Fibroblast of skin of right biceps (primary cell): ENCODE measurements at regions not wholly inside any gene's neighbourhood (a gene's known extent, or its start where the extent isn't known, plus 50 kb on each side); places are given as distances from the start of the nearest gene placed in this dataset.
"Not testable (repeated sequence)": the region's sequence is repeated elsewhere in the genome, so short reads cannot be mapped to it uniquely, and the experiment has no call there.

ENCODE experiments used
- DNase-seq: peaks from one replicate; pipeline ENCODE4 v3.0.0-alpha.2; 2013

DNA sequence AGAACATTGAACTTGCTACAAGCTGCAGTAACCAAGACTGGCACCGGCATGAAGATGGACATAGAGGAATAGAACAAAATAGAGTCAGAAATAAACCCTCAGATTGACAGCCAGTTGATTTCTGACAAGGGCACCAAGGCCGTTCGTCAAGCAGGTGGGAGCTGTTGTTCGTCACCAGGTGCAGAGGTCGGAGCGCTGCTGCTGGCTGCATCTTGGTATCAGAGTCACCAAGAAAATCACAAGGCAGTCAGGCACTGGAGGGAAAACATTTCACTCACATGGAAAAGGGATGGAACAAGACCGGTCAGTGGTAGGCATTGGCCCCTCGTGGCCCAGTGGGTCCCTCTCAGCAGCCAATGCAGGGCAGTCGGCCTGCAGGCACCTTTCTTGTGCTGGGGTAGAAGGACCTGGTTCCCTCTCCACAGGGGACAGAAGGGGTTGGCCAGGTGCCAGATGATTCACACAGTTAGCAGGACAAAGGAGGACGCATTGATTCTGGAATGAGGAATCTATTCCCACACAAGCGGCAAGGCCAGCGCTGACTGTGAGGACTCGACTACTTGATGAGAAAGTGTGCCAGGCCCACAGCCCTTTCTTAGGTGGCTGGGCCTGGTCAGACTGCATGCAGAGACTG, 115.8 kb upstream of the FGF3 start:
- DNase-seq = peak; percentile 22

DNA sequence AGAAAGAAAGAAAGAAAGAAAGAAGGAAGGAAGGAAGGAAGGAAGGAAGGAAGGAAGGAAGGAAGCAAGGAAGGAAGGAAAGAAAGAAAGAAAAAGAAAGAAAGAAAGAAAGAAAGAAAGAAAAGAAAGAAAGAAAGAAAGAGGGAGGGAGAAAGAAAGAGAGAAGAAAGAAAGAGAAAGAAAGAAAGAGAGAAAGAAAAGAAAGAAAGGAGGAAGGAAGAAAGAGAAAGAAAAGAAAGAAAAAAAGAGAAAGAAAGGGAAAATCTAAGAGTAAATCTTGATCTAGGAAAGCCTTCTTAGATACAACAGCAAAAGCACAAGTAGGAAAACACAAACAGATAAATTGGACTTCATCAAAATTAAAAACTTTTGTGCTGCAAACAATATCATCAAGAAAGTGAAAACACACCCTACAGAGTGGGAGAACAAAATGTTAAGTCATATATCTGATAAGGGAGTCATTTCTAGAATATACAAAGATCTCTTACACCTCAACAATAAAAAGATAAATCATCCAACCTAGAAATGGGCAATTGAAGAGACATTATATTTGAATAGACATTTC, 116.8 kb upstream of the FGF3 start:
- no peak for DNase-seq

DNA sequence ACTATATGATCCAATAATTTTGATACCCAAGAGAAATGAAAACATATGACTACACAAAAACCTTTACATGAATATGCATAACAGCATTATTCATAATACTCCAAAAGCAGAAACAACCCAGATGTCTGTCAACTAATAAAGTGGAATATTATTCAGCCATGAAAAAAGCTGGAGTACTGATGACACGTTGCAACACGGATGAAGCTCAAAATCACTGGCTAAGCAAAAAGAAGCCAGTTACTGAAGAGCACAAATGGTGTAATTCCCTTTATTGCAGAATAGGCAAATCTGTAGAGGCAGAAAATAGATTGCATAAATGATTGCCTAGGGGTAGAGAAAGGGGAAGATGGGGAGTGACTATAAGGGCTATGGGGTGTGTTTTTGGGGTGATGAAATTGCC, 117.6 kb upstream of the FGF3 start:
- DNase-seq = no peak

DNA sequence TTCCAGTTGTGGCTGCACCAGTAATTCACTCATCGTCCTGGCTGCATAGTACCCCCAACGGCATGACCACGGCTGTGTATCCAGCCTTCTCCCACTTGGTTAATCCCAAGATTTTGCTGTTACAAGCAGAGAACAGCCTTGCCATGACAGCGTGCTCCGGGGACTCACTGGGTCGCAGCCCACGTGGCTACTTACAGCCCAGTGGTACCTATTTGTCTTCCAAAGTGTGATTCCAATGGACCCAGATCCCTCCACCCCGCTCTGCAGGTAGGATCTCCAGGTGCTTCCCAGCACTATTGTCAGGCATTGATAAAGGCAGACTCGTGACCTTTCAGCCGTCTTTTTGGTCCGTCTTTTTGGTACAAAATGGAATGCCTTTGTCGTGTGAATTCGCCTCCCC, 119.0 kb upstream of the FGF3 start:
- DNase-seq = no peak

DNA sequence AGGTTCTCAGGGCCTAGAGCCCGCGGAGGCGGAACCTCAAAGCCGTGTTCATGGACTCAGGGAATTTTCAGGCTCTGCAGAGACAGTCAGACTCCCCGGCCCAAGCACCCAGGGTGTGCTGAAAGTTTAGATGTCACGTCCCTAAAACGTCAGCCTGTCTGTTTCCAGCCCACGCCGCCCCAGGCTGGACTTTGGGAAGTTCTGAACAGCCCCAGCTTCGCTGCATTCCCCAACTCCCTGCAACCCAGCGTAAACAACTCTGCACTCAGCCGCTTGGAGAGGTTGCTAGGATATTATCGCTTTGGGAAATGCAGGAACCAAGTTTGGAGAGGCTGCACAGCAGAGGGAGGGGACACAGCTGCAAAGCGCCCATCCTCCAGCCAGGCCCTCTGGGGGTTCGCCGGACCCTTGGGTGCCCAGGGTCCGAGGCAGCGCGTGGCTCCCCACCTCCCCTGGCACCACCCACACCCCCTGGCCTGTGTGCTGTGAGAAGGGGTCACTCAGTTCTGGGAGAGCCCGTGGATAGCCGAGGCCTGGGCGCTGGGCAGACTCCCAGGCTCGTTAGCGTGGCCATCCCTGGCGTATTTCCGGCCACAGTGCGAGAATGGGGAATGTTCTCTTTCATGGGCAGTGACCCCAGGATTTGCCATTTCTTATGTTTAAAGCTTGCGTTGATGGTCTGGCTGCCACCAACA, 120.5 kb upstream of the FGF3 start:
- no peak for DNase-seq

DNA sequence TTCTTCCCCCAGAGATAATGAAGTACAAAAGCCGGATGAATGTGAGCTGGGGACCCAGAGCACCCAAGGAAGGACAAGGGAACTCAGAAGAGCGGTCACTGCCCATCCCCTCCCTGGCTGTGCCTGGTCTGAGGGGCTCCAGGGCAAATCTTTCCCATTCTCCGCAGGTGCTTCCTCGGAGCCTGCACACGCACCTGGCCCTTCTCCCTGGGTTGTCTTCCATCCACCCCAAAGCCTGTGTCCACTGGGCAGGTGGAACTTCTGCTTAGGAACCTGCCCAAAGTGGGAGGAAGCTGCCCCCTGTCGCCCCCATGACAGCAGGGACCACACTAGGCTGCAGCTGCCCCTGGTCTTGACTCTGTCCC, 121.0 kb upstream of the FGF3 start:
- no peak for DNase-seq

DNA sequence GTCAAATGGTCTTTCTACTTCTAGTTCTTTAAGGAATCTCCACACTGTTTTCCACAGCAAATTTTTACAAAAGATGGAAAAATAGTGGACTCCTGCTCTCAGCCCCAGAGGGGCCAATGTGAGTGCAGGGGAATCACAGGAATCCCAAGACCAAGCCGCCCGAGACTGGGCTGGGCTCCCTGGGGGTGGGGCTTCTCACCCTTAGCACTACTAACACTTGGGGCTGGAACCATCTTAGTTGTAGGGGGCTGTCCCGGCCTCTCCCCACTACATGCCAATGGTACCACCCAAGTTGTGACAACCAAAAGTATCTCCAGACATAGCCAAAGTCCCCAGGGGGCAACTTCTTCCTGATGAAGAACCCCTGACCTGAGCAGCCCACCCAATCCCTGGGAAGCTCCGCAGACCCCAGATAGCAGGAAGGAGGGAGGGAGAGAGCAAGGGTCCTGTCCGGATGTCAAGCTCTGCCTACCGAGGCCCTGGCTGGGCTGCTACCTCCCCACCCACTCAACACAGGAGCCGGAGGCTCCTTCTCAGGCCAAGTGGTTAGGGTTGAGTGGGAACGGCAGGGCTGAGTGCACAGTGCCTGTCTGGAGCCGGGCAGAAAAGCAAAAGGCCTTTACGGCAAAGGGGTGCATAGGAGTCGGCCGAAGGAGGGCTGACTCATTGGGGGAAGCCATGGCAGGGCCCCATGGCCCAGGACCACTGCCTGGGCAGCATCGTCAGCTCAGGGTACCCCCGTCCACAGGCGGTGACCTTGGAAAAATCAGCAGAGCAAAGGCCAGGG, 122.5 kb upstream of the FGF3 start:
- DNase-seq = no peak

DNA sequence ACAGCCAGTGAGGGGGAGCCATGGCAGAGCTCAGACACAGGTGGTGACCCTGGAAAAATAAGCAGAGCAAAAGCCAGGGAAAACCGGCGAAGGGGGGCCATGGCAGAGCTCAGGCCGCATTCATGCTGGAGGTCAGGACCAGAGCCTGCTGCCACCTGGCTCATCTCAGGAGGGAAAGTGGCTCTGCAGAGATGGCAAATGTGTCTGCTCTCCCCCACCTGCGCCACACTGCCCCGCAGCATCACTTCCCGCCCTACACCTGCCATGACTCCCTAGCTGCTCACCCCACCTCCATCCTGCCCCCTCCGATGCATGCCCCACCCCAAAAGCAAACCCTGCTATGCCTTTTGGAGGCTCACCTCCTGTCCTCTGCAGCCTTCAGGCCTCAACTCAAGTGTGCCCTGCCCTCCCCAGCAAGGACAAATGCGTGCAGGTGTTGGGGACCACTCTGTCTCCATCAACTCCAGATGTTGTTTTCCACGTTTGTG, 123.2 kb upstream of the FGF3 start:
- no peak for DNase-seq

DNA sequence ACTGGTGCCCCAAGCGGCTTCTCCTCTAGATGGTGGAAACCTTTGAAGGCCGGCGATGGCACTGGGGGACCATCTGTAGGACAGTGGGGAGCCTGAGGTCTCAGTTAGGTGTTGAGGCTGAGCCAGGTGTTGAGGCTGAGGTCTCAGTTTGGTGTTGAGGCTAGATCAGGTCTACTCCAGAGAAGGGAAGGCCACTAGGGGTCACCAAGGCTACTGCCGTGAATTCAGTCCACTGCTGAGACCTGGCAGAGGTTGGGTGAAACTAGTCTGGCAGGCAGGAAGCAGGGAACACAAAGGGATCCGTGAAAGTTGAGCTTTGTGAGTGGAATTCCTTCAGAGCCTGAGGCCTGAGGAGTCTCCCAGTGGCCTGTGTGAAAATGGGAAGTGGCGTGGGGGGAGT, 123.8 kb upstream of the FGF3 start:
- DNase-seq = no peak

DNA sequence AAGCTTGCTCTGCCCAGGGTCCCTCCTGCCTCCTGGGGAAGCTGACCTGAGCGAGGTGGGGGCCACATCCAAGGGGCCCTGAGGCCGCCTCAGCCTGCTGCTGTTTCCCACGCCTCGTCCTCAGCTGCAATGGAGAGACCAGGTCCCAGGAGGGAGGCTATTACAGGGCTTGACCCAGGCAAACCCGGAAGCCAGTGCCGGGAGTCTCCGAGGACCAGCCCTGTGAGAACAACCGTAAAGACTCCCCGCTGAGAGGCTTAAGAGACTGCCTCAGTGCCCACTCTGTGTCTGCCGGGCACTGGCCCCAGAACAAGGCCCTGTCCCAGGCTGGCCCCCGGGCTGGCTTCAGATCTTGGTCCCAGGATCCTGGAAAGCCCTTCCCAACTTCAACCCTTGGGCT, 124.3 kb upstream of the FGF3 start:
- no peak for DNase-seq

DNA sequence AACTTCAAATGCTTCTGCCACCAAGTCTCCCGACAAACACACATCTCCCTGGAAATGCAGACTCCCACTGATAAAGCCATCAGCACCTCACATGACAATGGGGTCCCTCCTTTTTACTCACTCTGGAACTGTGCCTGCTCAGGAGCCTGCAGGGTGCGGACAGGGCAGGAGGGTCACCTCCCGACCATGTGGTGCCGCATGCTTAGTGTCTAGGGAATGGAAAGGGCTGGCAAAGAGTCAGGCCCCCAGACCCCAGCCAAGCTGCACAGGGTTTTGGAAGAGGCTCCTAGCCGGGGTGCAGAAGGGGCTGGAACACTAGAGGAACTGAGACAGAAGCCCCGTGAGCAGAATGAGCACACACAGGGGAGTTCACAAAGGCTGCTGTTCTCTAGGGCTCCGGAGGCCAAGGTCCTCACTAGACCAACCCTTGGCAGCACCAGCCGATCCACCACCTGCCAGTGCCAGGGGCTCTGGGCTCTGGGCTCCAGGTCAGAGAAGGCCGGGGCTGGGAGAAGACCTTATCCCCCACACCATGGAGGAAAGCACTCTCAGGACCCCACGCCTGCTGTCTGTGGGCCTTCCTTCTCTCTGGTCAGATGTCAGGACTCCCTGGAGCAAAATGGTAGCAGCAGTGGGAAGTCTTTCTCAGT, 125.1 kb upstream of the FGF3 start:
- no peak for DNase-seq

DNA sequence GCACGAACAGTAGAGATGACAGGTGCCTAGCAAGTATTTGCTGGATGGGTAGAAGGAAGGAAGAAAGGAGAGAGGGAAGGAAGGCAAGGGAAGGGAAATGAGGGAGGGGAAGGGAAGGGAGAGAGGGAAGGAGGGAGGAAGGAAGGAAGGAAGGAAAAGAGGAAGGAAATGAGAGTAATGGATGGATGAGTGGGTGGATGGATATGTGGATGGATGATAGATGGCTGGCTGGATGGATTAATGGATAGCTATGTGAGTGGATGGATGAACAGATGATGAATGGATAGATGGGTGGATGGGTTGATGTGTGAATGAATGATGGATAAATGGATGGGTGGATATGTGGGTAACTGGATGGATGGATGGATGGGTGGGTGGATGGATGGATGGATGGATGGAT, 125.9 kb upstream of the FGF3 start:
- DNase-seq = no peak

DNA sequence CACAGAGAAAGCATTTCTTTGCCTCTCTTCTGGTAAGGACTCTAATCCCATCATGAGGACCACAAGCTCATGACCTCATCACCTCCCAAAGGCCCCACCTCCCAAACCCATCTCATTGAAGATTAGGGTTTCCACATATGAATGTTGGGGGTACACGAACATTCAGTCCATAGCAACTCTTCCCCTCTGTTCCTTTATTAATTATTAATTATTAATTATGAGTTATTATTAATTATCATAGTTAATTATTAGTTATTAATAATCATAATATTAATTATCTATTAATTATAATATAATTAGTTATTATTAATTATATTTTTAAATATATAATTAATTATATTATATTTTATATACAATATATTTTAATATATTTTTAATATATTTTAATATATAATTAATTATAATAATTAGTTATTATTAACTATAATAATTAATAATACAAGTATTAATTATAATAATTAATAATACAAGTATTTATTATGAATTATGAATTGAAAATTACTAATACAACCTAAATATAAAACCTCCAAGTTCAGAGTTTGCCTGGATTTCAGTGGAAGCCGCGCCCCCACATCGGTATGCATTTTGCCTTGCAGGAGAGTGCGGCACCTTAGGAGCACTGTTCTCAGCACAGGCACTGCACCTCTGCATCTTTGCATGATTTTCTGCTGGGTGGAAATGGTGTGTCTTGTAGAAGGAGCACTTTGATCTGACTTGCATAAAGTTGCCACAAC, 128.0 kb upstream of the FGF3 start:
- no peak for DNase-seq

DNA sequence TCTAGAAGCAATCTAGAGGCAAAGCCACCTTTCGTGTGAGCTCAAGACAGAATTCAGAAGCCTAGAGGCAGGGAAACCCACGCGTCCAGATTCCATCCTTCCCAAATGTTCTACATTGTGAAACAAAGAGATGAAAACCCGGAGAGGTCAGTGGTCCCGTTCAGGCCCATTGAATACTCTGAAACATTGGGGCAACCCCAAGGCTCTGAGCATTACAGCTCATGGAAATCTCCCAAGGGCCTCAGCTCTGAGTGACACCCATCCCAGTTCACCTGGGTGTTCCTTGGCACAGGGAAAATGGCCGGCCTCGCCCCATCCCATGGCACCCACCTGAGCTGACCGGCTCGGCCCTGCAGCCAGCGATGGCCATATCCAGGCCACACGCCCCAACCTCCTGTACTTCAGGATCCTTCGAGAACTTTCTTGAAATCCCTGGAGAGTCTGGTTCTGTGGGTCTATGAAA, 128.6 kb upstream of the FGF3 start:
- DNase-seq = no peak

DNA sequence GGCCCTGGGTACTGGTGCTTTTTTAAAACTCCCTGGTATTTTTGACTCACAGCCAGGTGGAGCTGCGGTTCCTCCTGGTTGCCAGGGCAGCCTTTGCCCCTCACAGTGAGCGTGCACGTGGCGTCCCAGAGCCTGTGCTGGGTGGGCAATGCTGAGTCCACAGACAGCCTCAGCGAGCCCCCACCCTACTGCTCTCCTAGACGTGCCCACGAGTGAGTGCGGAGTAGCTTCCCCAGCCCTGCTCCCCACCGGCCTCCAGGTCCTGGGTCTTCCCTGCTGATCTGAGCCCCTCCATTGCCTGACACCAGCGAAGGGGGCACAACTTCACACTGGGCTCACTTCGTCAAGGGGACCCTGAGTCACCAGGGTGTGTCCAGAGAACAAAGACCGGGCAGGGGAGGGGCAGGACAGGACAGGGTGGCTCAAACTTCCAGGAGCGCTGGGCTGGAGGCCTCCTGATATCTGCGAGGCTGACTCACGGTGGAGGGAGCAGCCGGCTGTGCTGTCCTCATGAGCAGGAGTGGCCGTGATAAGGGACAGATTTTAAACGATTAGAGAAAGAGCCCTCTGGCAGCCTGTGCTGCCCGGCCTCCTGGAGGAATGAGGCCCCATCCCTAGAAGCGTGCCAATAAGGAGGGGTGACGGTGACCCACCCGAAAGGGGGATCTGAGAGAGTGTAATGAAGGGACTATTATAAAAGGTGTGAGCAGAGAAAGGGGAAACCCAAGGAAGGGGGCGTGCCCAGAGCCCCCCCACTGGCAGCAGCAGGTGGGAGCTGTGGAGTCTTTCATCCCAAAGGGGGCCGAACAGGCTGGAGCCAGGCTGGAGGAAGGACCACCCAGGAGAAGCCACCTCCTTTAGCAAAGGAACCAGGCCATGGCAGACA, 129.3 kb upstream of the FGF3 start:
- peak; percentile 15 for DNase-seq

DNA sequence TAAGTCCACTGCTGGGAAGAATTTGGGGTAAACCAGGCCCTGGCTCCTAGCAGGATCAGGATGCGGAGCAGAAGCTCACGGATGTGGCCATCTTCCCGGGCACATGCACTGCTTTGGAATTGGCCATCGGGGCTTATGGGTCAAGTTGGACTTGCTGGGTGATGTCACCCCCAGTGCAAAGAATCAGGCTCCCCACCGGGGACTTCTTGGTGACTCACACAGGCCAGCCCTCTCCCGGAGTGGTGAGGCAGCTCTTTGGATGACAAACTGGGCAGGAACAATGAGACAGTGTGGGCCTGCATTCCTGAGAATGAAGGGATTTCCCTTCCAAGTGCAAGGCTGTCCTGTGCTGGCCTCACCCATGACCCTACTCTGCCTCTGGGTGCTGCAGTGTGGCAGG, 128.8 kb upstream of the ANO1 start:
- DNase-seq = peak; percentile 66

DNA sequence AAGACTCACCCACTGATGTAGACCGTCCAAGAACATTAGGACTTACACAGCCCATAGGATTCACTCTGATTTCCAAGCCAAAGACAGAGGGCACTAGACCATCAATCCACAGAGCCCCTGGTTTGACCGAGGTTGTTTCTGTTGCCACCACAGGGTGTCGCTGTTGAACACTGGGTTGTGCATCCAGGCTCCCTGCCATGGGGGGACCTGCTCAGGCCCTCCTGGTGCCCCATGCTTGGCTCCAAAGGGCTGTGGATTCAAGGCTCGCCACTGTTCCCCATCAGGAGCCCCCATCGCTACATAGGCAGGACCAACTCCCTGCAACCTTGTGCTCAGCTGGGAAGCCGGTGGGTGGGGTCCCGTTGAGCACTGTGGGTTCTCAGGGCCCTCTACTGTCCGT, 128.0 kb upstream of the ANO1 start:
- no peak for DNase-seq

DNA sequence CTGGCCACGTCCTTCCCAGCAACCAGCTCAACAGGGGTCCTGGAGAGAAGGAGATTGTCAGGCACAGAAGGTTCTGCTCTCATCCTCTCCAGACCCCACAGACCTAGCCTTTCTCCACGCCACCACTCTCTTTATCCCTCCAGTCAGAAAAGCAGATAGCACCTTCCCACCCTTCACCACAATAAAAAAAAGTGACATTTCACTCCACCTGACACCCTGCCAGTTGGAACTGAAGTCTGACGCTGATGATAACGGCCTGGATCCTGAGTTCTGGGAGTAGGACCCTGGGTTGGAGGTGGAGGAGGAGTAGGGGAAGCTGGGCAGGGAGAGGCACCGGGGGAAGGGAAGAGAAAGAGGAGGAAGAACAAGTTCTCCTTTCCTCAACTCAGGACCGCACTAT, 127.5 kb upstream of the ANO1 start:
- no peak for DNase-seq

DNA sequence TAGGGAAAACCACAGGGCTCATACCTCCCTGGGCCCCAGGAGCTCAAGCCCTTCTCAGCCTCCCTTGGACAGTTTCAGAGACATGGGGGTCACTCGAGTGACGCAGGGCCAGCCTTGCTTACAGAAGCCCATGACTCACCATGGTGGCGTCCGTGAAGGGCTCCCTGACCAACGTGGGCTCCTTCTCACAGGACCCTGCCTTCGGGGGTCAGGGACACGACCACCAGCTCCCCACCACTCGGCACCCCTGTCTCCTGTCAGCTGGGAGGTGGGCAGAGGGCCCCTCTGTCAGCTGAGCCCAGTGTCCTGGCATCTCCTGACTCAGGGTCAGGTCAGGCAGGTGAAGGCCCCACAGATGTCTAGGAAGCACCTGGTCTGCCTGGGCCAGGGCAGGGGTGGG, 126.3 kb upstream of the ANO1 start:
- no peak for DNase-seq

DNA sequence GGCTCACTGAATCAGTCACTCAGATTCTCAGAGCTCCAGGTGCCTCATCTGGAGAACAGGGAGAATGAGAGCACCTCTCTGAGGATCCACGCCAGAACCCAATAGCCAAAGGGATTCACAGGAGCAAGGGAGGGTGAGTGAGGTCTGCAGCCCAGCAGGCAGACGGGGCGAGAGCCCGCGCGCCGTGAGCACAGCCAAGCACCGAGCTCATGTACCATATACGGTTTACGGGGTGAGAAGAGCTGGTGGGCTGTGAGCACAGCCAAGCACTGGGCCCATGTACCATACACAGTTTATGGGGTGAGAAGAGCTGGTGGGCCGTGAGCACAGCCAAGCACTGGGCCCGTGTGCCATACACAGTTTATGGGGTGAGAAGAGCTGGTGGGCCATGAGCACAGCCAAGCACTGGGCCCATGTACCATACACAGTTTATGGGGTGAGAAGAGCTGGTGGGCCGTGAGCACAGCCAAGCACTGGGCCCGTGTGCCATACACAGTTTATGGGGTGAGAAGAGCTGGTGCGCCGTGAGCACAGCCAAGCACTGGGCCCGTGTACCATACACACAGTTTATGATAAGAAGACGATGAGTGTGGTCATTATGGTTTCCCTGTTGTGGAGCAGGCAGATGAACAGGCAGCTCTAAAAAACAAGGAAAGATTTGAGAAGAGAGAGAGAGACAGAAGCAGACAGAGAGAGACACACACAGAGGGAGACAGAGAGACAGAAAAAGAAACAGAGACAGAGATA, 125.7 kb upstream of the ANO1 start:
- DNase-seq = not testable (repeated sequence)

DNA sequence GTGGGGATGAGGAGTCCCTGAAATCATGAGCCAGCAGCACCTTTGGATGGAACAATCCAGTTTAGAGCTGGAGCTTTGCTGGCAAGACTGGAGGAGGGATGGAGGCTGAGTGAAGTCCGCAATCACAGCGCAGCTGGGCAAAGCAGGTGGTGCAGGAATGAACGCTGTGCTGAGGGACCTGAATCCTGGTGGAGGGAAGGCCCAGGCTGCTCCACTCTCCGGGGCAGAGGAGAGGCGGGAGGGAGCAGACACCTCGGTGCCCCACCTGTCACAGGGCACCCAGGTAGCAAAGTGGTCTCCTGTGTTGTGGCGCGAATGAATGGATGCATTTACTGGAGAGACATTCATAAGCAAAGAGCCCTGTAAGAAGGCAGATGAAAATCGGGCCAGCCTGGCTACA, 124.8 kb upstream of the ANO1 start:
- DNase-seq = no peak
